Activated T-cell treated with anti-CD3 and anti-CD28 coated beads, Interleukin-2, amount 50 U/mL, for 24 hours (primary cell): ENCODE measurements at regions not wholly inside any gene's neighbourhood (a gene's known extent, or its start where the extent isn't known, plus 50 kb on each side); places are given as distances from the start of the nearest gene placed in this dataset.
A peak's percentile ranks its signal among the peaks of the same experiment; 100 is the strongest.
"Not testable (repeated sequence)": the region's sequence is repeated elsewhere in the genome, so short reads cannot be mapped to it uniquely, and the experiment has no call there.

Experiments used
- DNase-seq: peaks from one replicate; pipeline ENCODE4 v3.0.0-alpha.2; 2020
- H3K27ac Mint-ChIP-seq: 2 replicates; pipeline ENCODE4 v1.8.0; 2020; ENCODE audit warnings: mild to moderate bottlenecking, mixed read lengths
- H3K27me3 Mint-ChIP-seq: 2 replicates; pipeline ENCODE4 v1.8.0; 2020; ENCODE audit warnings: mixed read lengths
- H3K36me3 Mint-ChIP-seq: 2 replicates; pipeline ENCODE4 v1.8.0; 2020; ENCODE audit warnings: low read depth, mixed read lengths
- H3K4me1 Mint-ChIP-seq: 2 replicates; pipeline ENCODE4 v1.8.0; 2020; ENCODE audit warnings: low read depth, mixed read lengths
- H3K4me3 Mint-ChIP-seq: 2 replicates; pipeline ENCODE4 v1.8.0; 2020; ENCODE audit warnings: mild to moderate bottlenecking, moderate library complexity, mixed read lengths
- H3K9me3 Mint-ChIP-seq: 2 replicates; pipeline ENCODE4 v1.8.0; 2020; ENCODE audit warnings: mixed read lengths

DNA sequence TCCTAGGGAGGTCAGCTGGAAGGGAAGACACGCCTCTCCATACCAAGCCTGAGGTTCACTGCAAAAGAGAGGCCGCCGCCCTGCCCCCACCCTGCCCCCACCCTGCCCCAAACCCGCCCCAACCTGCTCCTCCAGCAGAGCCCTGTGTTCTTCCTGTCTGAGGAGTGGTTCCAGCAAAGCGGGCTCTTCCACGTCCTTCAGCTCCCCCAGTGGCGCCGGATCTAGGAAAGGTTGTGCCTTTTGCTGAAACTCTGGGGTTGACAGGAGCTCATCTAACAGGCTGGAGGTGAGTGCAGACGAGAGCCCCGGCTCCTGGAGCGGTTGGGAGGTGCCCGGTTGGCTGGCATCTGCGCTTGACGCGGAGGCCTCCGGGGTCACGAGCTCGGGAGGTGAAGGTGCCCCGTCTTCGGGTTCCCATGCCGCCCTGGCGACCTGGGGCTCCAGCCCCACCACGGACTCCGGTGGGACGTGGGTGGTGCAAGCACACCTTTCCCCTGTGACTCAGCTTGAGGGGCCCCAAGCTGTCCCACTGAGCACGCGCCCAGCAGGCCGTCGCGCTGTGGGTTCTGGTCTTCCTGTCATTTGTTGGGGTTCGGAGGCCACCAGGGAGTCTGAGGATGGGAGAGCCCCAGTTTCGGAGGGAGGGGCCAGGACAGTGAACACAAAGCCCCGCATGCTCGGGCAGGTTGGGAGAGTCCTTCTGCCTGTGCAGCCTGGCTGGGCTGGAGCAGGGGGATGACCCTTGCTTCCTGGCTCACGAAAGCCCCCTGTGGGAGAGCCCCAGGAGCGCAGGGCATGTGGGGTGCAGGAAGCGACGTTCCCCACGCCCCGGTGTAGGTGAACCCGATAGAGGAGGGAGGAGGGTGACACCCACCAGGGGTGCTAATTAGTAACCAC lies 1467.1 kb downstream of the FOXD4L5 start:
- Mint-ChIP-seq H3K27ac (peak overlapping the region; percentile 51), H3K27me3 (peaks cover 21% of the 10 kb centered on the region), H3K4me1 (peaks cover 17% of the 10 kb centered on the region), H3K9me3 (peaks cover 13% of the 10 kb centered on the region), H3K4me3 (peak overlapping the region; percentile 67), H3K36me3 (peaks cover 2% of the 10 kb centered on the region)
- DNase-seq: peak; percentile 84

- Mint-ChIP-seq H3K36me3 (peaks cover 2% of the 10 kb centered on the region), H3K4me1 (peaks cover 17% of the 10 kb centered on the region), H3K4me3 (peak overlapping the region; percentile 67), H3K27me3 (peaks cover 21% of the 10 kb centered on the region), H3K27ac (peak overlapping the region; percentile 9), H3K9me3 (peaks cover 12% of the 10 kb centered on the region)
- DNase-seq: peak; percentile 80
Measured at GRCh38 chr9:63816751-63817621, 1468.0 kb downstream of the FOXD4L5 start.

- not testable (repeated sequence) for H3K27ac Mint-ChIP-seq, H3K4me3 Mint-ChIP-seq, DNase-seq, H3K36me3 Mint-ChIP-seq
- Mint-ChIP-seq H3K9me3 (peaks cover 12% of the 10 kb centered on the region), H3K4me1 (peaks cover 17% of the 10 kb centered on the region), H3K27me3 (peaks cover 21% of the 10 kb centered on the region)
Measured at GRCh38 chr9:63814970-63815669, 1469.9 kb downstream of the FOXD4L5 start.

DNA sequence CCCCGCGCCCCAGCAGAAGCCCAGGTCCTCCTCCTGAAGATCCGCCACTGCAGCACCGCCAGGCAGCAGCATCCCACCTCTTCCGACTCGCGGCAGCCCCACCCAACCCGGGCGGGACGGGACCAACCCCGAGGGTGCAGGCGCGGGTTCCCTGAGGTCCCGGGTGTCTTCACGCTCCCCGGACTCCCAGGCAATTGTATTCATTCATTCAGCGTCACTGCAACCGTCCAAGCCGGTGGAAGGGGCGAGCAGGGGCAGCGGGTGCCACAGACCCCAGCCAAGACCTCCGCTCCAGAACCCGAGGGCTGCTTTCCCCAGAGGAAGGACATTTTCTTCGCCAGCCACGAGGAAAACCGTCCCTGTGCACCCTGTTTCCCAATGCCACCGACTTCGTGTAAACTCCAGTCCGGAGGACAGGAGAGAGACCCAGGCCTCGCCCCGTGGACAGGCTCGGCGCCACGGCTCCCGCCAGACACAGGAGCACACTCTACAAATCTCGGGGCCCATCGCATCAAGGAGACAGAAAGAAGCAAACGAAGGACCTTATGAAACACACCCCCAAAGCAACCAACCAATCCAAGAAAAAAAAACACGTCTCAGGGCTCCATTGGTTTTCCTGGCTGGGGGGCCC lies 1471.5 kb downstream of the FOXD4L5 start:
- H3K4me3 Mint-ChIP-seq: not testable (repeated sequence)
- Mint-ChIP-seq H3K9me3 (peaks cover 12% of the 10 kb centered on the region), H3K27me3 (peaks cover 21% of the 10 kb centered on the region)

GRCh38 chr9:63812822-63813221 lies 1472.2 kb downstream of the FOXD4L5 start:
- not testable (repeated sequence) for H3K36me3 Mint-ChIP-seq, DNase-seq, H3K4me3 Mint-ChIP-seq, H3K27ac Mint-ChIP-seq
- peaks cover 12% of the 10 kb centered on the region for H3K9me3 Mint-ChIP-seq
- H3K4me1 Mint-ChIP-seq: peaks cover 12% of the 10 kb centered on the region
- H3K27me3 Mint-ChIP-seq: peaks cover 16% of the 10 kb centered on the region

More for the DNA sequence above, 1471.5 kb downstream of the FOXD4L5 start:
- H3K4me1 Mint-ChIP-seq: peaks cover 17% of the 10 kb centered on the region
- not testable (repeated sequence) for DNase-seq, H3K36me3 Mint-ChIP-seq, H3K27ac Mint-ChIP-seq

DNA sequence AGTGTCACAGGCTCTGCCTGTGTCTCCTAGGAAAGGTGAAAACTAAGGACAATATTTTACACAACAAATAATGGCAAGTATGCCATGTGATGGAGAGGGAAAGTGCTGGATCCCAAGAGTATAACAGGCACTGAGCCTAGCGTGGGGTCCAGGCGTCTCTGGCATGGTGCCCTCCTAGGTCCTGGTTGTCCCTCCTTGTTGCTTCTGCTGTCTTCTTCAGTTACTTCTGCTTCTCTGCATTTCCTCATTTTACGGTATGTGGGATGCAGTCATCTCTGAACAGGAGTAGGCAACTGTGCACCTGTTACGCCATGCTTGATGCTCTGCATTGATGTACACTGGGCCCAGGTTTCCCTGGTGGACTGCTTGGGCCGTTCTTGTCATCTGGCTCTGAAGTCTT lies 1480.8 kb downstream of the FOXD4L5 start:
- not testable (repeated sequence) for H3K27me3 Mint-ChIP-seq, H3K27ac Mint-ChIP-seq, H3K4me3 Mint-ChIP-seq, DNase-seq, H3K4me1 Mint-ChIP-seq, H3K36me3 Mint-ChIP-seq
- peaks cover 19% of the 10 kb centered on the region for H3K9me3 Mint-ChIP-seq

GRCh38 chr9:63794081-63794685 lies 1490.8 kb downstream of the FOXD4L5 start:
- not testable (repeated sequence) for DNase-seq, H3K4me1 Mint-ChIP-seq, H3K27ac Mint-ChIP-seq, H3K36me3 Mint-ChIP-seq, H3K4me3 Mint-ChIP-seq, H3K27me3 Mint-ChIP-seq
- peaks cover 25% of the 10 kb centered on the region for H3K9me3 Mint-ChIP-seq

DNA sequence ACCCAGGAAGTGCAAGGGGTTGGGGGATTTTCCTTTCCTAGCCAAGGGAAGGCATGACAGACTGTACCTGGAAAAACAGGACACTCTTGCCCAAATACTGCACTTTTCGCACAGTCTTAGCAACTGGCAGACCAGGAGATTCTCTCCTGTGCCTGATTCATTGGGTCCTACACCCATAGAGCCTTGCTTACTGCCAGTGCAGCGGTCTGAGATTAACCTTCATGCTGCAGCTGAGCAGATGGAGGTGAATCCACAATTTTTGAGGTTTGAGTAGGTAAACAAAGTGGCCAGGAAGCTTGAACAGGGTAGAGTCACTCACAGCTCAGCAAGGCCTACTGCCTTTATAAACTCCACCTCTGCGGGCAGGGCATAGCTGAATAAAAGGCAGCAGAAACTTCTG lies 1497.6 kb downstream of the FOXD4L5 start:
- H3K9me3 Mint-ChIP-seq: peaks cover 27% of the 10 kb centered on the region
- H3K4me1 Mint-ChIP-seq, H3K36me3 Mint-ChIP-seq, H3K27ac Mint-ChIP-seq, H3K27me3 Mint-ChIP-seq, H3K4me3 Mint-ChIP-seq, DNase-seq: not testable (repeated sequence)

DNA sequence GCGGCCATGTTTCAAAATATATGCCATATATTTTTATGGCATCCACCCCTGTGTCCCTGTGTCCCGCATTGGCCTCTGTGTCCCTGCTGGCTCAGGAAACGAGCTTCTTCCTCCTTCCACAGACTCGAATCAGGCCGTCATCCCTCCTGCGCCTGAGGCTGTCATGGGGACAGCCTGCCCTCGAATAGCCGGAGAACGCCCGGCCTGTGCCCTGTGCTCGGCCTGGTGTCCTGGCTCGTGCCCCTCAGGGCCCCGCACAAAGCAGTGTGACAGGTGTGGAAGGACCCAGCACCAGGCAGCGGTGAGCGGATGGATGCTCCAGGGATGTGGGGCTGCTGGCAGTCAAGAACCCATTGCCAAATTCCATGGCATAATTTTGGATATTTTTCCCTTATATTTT lies 1500.0 kb downstream of the FOXD4L5 start:
- DNase-seq, H3K4me3 Mint-ChIP-seq, H3K36me3 Mint-ChIP-seq, H3K27ac Mint-ChIP-seq, H3K27me3 Mint-ChIP-seq, H3K4me1 Mint-ChIP-seq: not testable (repeated sequence)
- H3K9me3 Mint-ChIP-seq: peaks cover 18% of the 10 kb centered on the region

DNA sequence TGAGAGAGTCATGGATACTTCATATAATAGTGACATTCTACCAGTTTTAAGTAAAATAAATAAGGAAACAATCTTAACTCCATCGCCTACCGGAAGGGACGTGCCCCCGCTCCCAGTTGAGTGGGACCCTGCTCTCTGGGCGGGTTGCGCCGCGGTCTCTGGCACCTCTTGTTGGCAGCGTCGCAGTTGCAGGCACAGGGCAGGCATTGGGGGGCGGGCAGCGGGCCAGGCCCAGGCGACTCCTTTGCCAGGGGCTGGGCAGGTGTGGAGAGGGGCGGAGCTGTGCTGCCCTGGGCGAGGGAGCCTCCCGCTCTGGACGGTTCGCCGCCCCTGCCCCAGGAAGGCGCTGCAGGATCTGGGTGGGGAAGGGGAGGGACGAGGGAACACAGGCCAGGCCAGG lies 1500.6 kb downstream of the FOXD4L5 start:
- not testable (repeated sequence) for H3K27me3 Mint-ChIP-seq, H3K27ac Mint-ChIP-seq, H3K4me3 Mint-ChIP-seq, DNase-seq, H3K36me3 Mint-ChIP-seq, H3K4me1 Mint-ChIP-seq
- peaks cover 12% of the 10 kb centered on the region for H3K9me3 Mint-ChIP-seq

DNA sequence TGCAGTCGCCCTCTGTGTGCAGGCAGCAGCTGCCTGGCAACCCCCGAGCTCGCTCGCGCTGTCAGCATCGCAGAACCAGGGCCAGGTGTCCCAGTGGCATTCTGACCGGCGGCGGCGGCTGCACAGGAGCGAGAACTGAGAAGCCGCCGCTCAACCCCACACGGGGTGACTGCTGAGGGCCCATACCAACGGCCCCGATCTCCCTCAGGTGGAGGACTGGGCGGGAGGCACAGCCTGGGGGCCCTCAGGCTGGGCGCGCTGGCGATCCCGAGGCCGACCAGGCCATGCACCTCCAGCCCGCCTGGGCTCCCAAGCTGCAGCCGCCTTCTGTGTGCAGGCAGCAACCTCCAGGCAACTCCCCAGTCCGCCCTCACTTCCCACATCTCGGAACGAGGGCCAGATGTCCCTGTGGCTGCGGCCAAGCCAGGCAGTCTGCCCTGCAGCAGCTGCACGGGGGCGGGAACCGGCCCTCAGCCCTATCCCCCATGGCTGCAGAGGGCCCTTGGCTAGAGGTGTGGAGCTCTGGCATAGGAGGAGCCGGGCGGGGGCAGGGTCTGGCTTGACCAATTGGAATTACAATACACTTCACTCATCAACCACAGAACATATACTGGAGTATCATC lies 1503.1 kb downstream of the FOXD4L5 start:
- H3K4me1 Mint-ChIP-seq, H3K9me3 Mint-ChIP-seq, H3K27ac Mint-ChIP-seq, H3K4me3 Mint-ChIP-seq, H3K36me3 Mint-ChIP-seq, DNase-seq, H3K27me3 Mint-ChIP-seq: not testable (repeated sequence)

DNA sequence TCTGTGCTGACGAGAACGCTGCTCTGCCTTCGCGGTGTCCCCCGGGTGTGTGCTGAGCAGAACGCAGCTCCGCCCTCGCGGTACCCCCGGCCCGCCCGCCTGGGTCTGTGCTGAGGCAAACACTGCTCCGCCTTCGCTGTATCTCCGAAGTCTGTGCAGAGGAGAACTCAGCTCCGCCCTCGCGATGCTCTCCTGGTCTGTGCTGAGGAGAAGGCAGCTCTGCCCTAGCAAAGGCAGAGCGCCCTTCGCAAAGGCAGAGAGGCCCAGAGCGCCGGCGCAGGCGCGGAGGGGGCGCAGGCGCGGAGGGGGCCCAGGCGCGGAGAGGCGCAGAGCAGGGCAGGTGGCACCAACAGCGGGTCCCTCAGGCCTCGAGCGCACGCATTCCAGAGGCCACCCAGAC lies 1503.6 kb downstream of the FOXD4L5 start:
- DNase-seq, H3K27ac Mint-ChIP-seq, H3K27me3 Mint-ChIP-seq, H3K4me1 Mint-ChIP-seq, H3K9me3 Mint-ChIP-seq, H3K4me3 Mint-ChIP-seq, H3K36me3 Mint-ChIP-seq: not testable (repeated sequence)

- not testable (repeated sequence) for H3K4me1 Mint-ChIP-seq, H3K9me3 Mint-ChIP-seq, H3K27me3 Mint-ChIP-seq, H3K36me3 Mint-ChIP-seq, DNase-seq, H3K27ac Mint-ChIP-seq, H3K4me3 Mint-ChIP-seq
Measured at GRCh38 chr9:63776220-63776619, 1508.8 kb downstream of the FOXD4L5 start.
